Fibroblast of villous mesenchyme (primary cell): ENCODE measurements at regions not wholly inside any gene's neighbourhood (a gene's known extent, or its start where the extent isn't known, plus 50 kb on each side); places are given as distances from the start of the nearest gene placed in this dataset.
"Not testable (repeated sequence)": the region's sequence is repeated elsewhere in the genome, so short reads cannot be mapped to it uniquely, and the experiment has no call there.

Experiments
- DNase-seq: peaks from one replicate; pipeline ENCODE4 v3.0.0-alpha.2; 2010; ENCODE audit warnings: low read depth
- H3K4me3 ChIP-seq: 2 replicates; pipeline ENCODE4 v1.5.1; 2011; ENCODE audit warnings: low read depth, mild to moderate bottlenecking, low read length
- CTCF ChIP-seq: IDR thresholded peaks from 2 replicates; pipeline ENCODE4 v1.5.1; 2012; ENCODE audit warnings: low read depth, mild to moderate bottlenecking, low read length; ENCODE audit not compliant: insufficient read depth

GRCh38 chrX:28408017-28408723 is 179.1 kb upstream of the IL1RAPL1 start:
- no peak for TF ChIP-seq CTCF
- no peak overlapping the region for H3K4me3 ChIP-seq
- DNase-seq: no peak

DNA sequence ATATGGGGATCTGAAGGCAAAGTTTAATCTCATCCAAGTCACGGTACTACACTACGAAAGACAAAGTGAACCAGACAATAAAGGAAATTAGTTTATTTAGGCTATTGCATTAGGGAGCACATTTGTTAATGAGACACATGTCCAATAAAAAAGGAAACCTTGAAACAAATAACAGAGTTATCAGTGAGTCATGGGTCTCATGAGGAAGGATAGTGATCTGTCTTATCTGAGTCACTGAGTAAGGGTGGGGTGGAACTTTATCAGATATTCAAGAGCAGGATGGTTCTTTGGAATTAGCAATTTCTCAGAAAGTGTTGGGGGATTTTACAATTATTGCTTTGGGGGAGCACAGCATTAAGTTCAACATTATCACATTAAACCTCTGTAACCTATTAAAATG is 188.9 kb upstream of the IL1RAPL1 start:
- peak; percentile 10 for DNase-seq
- no peak for TF ChIP-seq CTCF

DNA sequence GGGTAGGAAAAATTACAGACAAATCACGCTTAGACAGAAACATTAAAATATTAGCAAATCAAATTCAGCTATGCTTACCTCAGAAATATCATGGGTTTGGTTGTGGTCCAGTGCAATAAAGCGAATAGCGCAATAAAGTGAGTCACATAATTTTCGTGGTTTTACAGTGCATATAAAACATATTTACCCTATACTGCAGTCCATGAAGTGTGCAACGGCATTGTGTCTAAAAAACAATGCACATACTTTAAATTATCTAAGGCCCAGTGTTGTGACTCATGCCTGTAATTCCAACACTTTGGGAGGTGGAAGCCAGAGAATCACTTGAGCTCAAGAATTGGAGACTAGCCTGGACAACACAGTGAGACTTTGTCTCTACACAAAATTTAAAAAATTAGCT is 195.7 kb upstream of the IL1RAPL1 start:
- H3K4me3 ChIP-seq: no peak overlapping the region
- TF ChIP-seq CTCF: no peak
- DNase-seq: peak; percentile 0

More for the DNA sequence above, 188.9 kb upstream of the IL1RAPL1 start:
- H3K4me3 ChIP-seq: no peak overlapping the region

DNA sequence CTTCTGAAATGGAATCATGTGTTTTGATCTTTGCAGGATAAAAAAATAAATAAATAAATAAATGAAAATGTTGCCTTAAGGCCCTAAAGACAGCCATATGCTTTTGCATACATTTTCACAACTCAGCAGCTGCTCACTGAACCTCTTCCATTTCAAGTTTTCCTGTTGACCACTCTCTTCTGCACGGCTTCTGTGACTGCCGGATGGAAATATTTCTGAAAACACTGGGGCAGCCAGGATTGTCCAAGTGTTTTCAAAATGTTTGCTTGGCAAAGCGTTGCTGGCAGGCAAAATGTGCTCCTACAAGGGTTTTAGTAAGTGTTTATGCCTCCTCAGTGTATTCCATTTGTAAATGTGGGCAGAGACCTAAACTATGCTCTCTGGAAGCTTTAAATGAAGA is 208.1 kb upstream of the IL1RAPL1 start:
- no peak for DNase-seq
- TF ChIP-seq CTCF: no peak
- H3K4me3 ChIP-seq: no peak overlapping the region

DNA sequence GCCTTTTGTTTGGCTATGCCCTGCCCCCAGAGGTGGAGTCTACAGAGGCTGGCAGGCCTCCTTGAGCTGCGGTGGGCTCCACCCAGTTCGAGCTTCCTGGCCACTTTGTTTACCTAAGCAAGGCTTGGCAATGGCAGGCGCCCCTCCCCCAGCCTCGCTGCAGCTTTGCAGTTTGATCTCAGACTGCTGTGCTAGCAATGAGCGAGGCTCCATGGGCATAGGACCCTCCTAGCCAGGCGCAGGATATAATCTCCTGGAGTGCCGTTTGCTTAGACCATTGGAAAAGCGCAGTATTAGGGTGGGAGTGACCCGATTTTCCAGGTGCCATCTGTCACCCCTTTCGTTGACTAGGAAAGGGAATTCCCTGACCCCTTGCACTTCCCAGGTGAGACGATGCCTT is 219.6 kb upstream of the IL1RAPL1 start:
- not testable (repeated sequence) for DNase-seq, H3K4me3 ChIP-seq

DNA sequence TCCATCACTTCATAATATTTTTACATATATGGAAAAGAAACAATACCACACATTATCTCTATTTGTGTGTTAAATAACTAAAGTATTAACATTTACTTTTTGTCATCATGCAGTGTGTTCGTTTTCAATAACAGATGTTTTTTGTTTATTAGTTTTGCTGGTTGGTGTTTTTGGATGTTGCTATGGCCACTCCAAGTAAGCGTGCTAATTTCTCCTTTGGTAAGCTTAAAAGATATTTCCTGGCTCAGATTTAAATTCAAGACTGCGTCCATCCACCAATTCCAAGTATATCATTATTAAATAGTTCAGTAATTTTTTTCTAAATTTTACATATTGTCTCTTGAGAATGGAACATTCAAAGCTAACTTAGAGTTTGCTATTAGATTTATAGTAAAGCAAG is 235.4 kb upstream of the IL1RAPL1 start:
- DNase-seq: no peak
- TF ChIP-seq CTCF: no peak
- H3K4me3 ChIP-seq: no peak overlapping the region

DNA sequence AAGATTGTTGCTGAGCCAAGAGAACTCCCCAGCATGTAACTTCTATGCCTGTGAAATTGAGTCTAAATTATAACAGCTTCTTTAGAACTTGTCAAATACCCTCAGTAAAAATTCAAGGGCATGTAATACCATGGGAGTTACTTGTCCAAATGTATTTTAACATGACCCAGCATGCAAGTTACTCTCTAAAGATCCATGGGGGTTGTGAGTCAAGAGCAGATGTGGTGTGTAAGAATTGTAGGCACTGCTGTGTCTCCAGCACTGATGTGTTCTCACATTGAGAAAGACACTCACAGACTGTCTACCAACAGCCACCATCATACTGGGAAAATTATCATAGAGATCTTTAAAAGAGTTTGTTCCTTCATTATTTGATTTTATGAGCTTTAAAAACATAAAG is 237.4 kb upstream of the IL1RAPL1 start:
- DNase-seq: no peak
- TF ChIP-seq CTCF: no peak
- no peak overlapping the region for H3K4me3 ChIP-seq
